Keratinocyte (primary cell): ENCODE measurements at regions not wholly inside any gene's neighbourhood (a gene's known extent, or its start where the extent isn't known, plus 50 kb on each side); places are given as distances from the start of the nearest gene placed in this dataset.

Experiments used
- CTCF ChIP-seq, 3 experiments: IDR thresholded peaks in 1 of 3; conservative IDR thresholded peaks in 1 of 3; optimal IDR thresholded peaks in 1 of 3; 2 replicates in 2 of 3; 3 replicates in 1 of 3; pipeline versions ENCODE3 to v1.5.1; 2011; ENCODE audit warnings: low read length in 3 of 3, mild to moderate bottlenecking in 3 of 3, moderate library complexity in 2 of 3, control low read depth in 1 of 3, inconsistent platforms in 1 of 3; ENCODE audit not compliant: insufficient read depth in 2 of 3; ENCODE audit errors: extremely low read depth in 1 of 3
- EZH2 ChIP-seq: IDR thresholded peaks from one replicate; pipeline ENCODE4 v1.6.1; 2012; ENCODE audit warnings: inconsistent platforms, mild to moderate bottlenecking, low read length, moderate library complexity

- TF ChIP-seq CTCF (optimal IDR thresholded peaks at IDR 0.05 in 1 of 3, IDR thresholded peaks at IDR 0.05 in 1 of 3, conservative IDR thresholded peaks at IDR 0.05 in 1 of 3; ENCODE audit: extremely low read depth in 1 of 3, insufficient read depth in 2 of 3, low read length in 3 of 3) (peak; percentile 44 to 63 (median 51)), EZH2 (no peak)
These were observed 260.7 kb upstream of the KCNN2 start for GRCh38 chr5:114101153-114101552.
